CD8-positive, alpha-beta memory T cell (primary cell): ENCODE measurements at regions not wholly inside any gene's neighbourhood (a gene's known extent, or its start where the extent isn't known, plus 50 kb on each side); places are given as distances from the start of the nearest gene placed in this dataset.
A peak's percentile ranks its signal among the peaks of the same experiment; 100 is the strongest.
"Not testable (repeated sequence)": the region's sequence is repeated elsewhere in the genome, so short reads cannot be mapped to it uniquely, and the experiment has no call there.

ENCODE experiments used
- CTCF ChIA-PET: fragments of 350-600 bp; sonication (Branson Sonifier 250); formaldehyde crosslinking; loops from one replicate; lab custom pipeline; 2021; ENCODE audit warnings: antibody characterized with exemption; lab: Charles Lee
- POLR2A ChIA-PET: fragments of 350-600 bp; sonication (Branson Sonifier 250); formaldehyde crosslinking; loops from one replicate; lab custom pipeline; 2021; ENCODE audit warnings: antibody characterized with exemption; lab: Charles Lee
- DNase-seq, 5 donors: peaks; one replicate each; pipeline versions ENCODE4 v3.0.0 to v3.0.0-alpha.2; 2020 to 2022; ENCODE audit warnings: mixed read lengths in 1 of 5
- H3K27ac ChIP-seq: one replicate; pipeline ENCODE4 v1.7.0; 2013; ENCODE audit warnings: low read depth, mild to moderate bottlenecking, low read length, moderate library complexity
- H3K27me3 ChIP-seq: 2 replicates; pipeline ENCODE4 v1.7.0; 2013; ENCODE audit warnings: low read length, mild to moderate bottlenecking; ENCODE audit not compliant: insufficient read depth, poor library complexity, severe bottlenecking
- H3K36me3 ChIP-seq: 2 replicates; pipeline ENCODE4 v1.7.0; 2013; ENCODE audit warnings: mild to moderate bottlenecking, low read length, moderate library complexity; ENCODE audit not compliant: insufficient read depth
- H3K4me1 ChIP-seq: 2 replicates; pipeline ENCODE4 v1.7.0; 2013; ENCODE audit warnings: mild to moderate bottlenecking, low read length, moderate library complexity; ENCODE audit not compliant: insufficient read depth
- H3K4me3 ChIP-seq: 2 replicates; pipeline ENCODE4 v1.7.0; 2013; ENCODE audit warnings: mild to moderate bottlenecking, low read length
- H3K9me3 ChIP-seq: 2 replicates; pipeline ENCODE4 v1.7.0; 2013; ENCODE audit warnings: mild to moderate bottlenecking, low read length
- H3K27ac Mint-ChIP-seq, 8 donors: one replicate each; pipeline ENCODE4 v1.8.0; 2020 to 2021; ENCODE audit warnings: mixed read lengths in 8 of 8, mild to moderate bottlenecking in 6 of 8, inconsistent platforms in 3 of 8, moderate library complexity in 3 of 8
- H3K27me3 Mint-ChIP-seq, 2 donors: one replicate each; pipeline ENCODE4 v1.8.0; 2020 to 2021; ENCODE audit warnings: mixed read lengths in 2 of 2, mild to moderate bottlenecking in 1 of 2, moderate library complexity in 1 of 2
- H3K36me3 Mint-ChIP-seq, 3 donors: one replicate each; pipeline ENCODE4 v1.8.0; 2020 to 2021; ENCODE audit warnings: mixed read lengths in 3 of 3, inconsistent platforms in 1 of 3, mild to moderate bottlenecking in 1 of 3
- H3K4me1 Mint-ChIP-seq, 3 donors: one replicate each; pipeline ENCODE4 v1.8.0; 2020 to 2021; ENCODE audit warnings: mixed read lengths in 3 of 3, inconsistent platforms in 1 of 3, mild to moderate bottlenecking in 1 of 3
- H3K4me3 Mint-ChIP-seq, 7 donors: one replicate each; pipeline ENCODE4 v1.8.0; 2020 to 2021; ENCODE audit warnings: mixed read lengths in 7 of 7, mild to moderate bottlenecking in 6 of 7, moderate library complexity in 4 of 7, inconsistent platforms in 2 of 7
- H3K9me3 Mint-ChIP-seq, 5 donors: one replicate each; pipeline ENCODE4 v1.8.0; 2020 to 2022; ENCODE audit warnings: mixed read lengths in 5 of 5, mild to moderate bottlenecking in 3 of 5, moderate library complexity in 2 of 5, inconsistent platforms in 1 of 5

- H3K9me3 Mint-ChIP-seq = peaks cover 15 to 35% (median 20%) of the 10 kb centered on the region in 5 donors
- no peak overlapping the region for H3K4me3 Mint-ChIP-seq
- CTCF ChIA-PET = no interaction called here
- Histone ChIP-seq H3K4me1 (no peaks in the 10 kb centered on the region), H3K27me3 (no peaks in the 10 kb centered on the region), H3K4me3 (no peak overlapping the region), H3K9me3 (no peaks in the 10 kb centered on the region), H3K36me3 (no peaks in the 10 kb centered on the region), H3K27ac (no peak overlapping the region)
- no peaks in the 10 kb centered on the region for H3K4me1 Mint-ChIP-seq
- H3K36me3 Mint-ChIP-seq = no peaks in the 10 kb centered on the region
- DNase-seq = no peak
- POLR2A ChIA-PET = no interaction called here
- no peak overlapping the region for H3K27ac Mint-ChIP-seq
- no peaks in the 10 kb centered on the region for H3K27me3 Mint-ChIP-seq
Measured at GRCh38 chr10:52502237-52502636, 188.2 kb downstream of the DKK1 start.

GRCh38 chr10:52505341-52505740 is 191.3 kb downstream of the DKK1 start:
- DNase-seq, H3K27ac Mint-ChIP-seq, H3K27me3 ChIP-seq, H3K36me3 Mint-ChIP-seq, H3K4me1 ChIP-seq, H3K27me3 Mint-ChIP-seq, H3K36me3 ChIP-seq, H3K27ac ChIP-seq, CTCF ChIA-PET, H3K9me3 ChIP-seq, H3K4me1 Mint-ChIP-seq, H3K4me3 ChIP-seq, H3K4me3 Mint-ChIP-seq, POLR2A ChIA-PET: not testable (repeated sequence)
- peaks cover 6 to 33% (median 17%) of the 10 kb centered on the region in 5 donors for H3K9me3 Mint-ChIP-seq

- ChIA-PET CTCF (no interaction called here), POLR2A (no interaction called here)
- no peak overlapping the region for H3K4me3 Mint-ChIP-seq
- Histone ChIP-seq H3K4me1 (no peaks in the 10 kb centered on the region), H3K4me3 (no peak overlapping the region), H3K27ac (no peak overlapping the region), H3K27me3 (no peaks in the 10 kb centered on the region), H3K36me3 (no peaks in the 10 kb centered on the region), H3K9me3 (no peaks in the 10 kb centered on the region)
- no peak overlapping the region for H3K27ac Mint-ChIP-seq
- H3K9me3 Mint-ChIP-seq = peaks cover 7 to 25% (median 12%) of the 10 kb centered on the region in 5 donors
- no peaks in the 10 kb centered on the region for H3K36me3 Mint-ChIP-seq
- DNase-seq = no peak
- H3K4me1 Mint-ChIP-seq = no peaks in the 10 kb centered on the region
- no peaks in the 10 kb centered on the region for H3K27me3 Mint-ChIP-seq
Measured at GRCh38 chr10:52514481-52514880, 200.4 kb downstream of the DKK1 start.

- H3K4me3 Mint-ChIP-seq = no peak overlapping the region
- no peaks in the 10 kb centered on the region for H3K36me3 Mint-ChIP-seq
- no peaks in the 10 kb centered on the region for H3K36me3 ChIP-seq
- DNase-seq = no peak
- no peaks in the 10 kb centered on the region for H3K27me3 Mint-ChIP-seq
- no peaks in the 10 kb centered on the region for H3K4me1 Mint-ChIP-seq
- CTCF ChIA-PET = no interaction called here
- H3K27ac Mint-ChIP-seq = peak overlapping the region in 1 of 8 donors; percentile 46
- H3K4me1 ChIP-seq = no peaks in the 10 kb centered on the region
- POLR2A ChIA-PET = no interaction called here
- H3K9me3 Mint-ChIP-seq = peaks cover 3 to 29% (median 9%) of the 10 kb centered on the region in 5 donors
- H3K27ac ChIP-seq = no peak overlapping the region
- H3K4me3 ChIP-seq = no peak overlapping the region
- H3K27me3 ChIP-seq = no peaks in the 10 kb centered on the region
- H3K9me3 ChIP-seq = no peaks in the 10 kb centered on the region
Measured at GRCh38 chr10:52517012-52517411, 202.9 kb downstream of the DKK1 start.

- H3K4me1 Mint-ChIP-seq = no peaks in the 10 kb centered on the region
- H3K27me3 Mint-ChIP-seq = no peaks in the 10 kb centered on the region
- H3K27ac Mint-ChIP-seq = no peak overlapping the region
- H3K9me3 Mint-ChIP-seq = peaks cover 0 to 15% (median 8%) of the 10 kb centered on the region in 5 donors
- Histone ChIP-seq H3K27ac (no peak overlapping the region), H3K9me3 (no peaks in the 10 kb centered on the region), H3K4me3 (no peak overlapping the region), H3K36me3 (no peaks in the 10 kb centered on the region), H3K4me1 (no peaks in the 10 kb centered on the region), H3K27me3 (no peaks in the 10 kb centered on the region)
- no peak overlapping the region for H3K4me3 Mint-ChIP-seq
- POLR2A ChIA-PET = no interaction called here
- CTCF ChIA-PET = no interaction called here
- no peak for DNase-seq
- H3K36me3 Mint-ChIP-seq = no peaks in the 10 kb centered on the region
Measured at GRCh38 chr10:52523696-52524095, 209.6 kb downstream of the DKK1 start.

- DNase-seq = no peak
- H3K4me1 Mint-ChIP-seq = no peaks in the 10 kb centered on the region
- H3K4me3 Mint-ChIP-seq = no peak overlapping the region
- Histone ChIP-seq H3K4me1 (no peaks in the 10 kb centered on the region), H3K9me3 (no peaks in the 10 kb centered on the region), H3K27me3 (no peaks in the 10 kb centered on the region), H3K36me3 (no peaks in the 10 kb centered on the region), H3K4me3 (no peak overlapping the region), H3K27ac (no peak overlapping the region)
- ChIA-PET CTCF (no interaction called here), POLR2A (no interaction called here)
- H3K9me3 Mint-ChIP-seq = peaks cover 5 to 19% (median 8%) of the 10 kb centered on the region in 5 donors
- no peaks in the 10 kb centered on the region for H3K27me3 Mint-ChIP-seq
- no peaks in the 10 kb centered on the region for H3K36me3 Mint-ChIP-seq
- no peak overlapping the region for H3K27ac Mint-ChIP-seq
Measured at GRCh38 chr10:52525761-52526160, 211.7 kb downstream of the DKK1 start.

GRCh38 chr10:52526251-52526823 is 212.3 kb downstream of the DKK1 start:
- H3K36me3 Mint-ChIP-seq = no peaks in the 10 kb centered on the region
- H3K4me3 ChIP-seq = no peak overlapping the region
- ChIA-PET CTCF (no interaction called here), POLR2A (no interaction called here)
- H3K27ac ChIP-seq = no peak overlapping the region
- no peaks in the 10 kb centered on the region for H3K4me1 ChIP-seq
- no peak overlapping the region for H3K4me3 Mint-ChIP-seq
- H3K27ac Mint-ChIP-seq = peak overlapping the region in 1 of 8 donors; percentile 11
- DNase-seq = no peak
- H3K9me3 Mint-ChIP-seq = peaks cover 5 to 15% (median 6%) of the 10 kb centered on the region in 5 donors
- no peaks in the 10 kb centered on the region for H3K36me3 ChIP-seq
- H3K4me1 Mint-ChIP-seq = no peaks in the 10 kb centered on the region
- no peaks in the 10 kb centered on the region for H3K27me3 ChIP-seq
- no peaks in the 10 kb centered on the region for H3K9me3 ChIP-seq
- no peaks in the 10 kb centered on the region for H3K27me3 Mint-ChIP-seq

- H3K9me3 Mint-ChIP-seq = peaks cover 5 to 16% (median 12%) of the 10 kb centered on the region in 5 donors
- CTCF ChIA-PET = no interaction called here
Measured at GRCh38 chr10:52532650-52533290, 218.7 kb downstream of the DKK1 start.

More at GRCh38 chr10:52532650-52533290, 218.7 kb downstream of the DKK1 start:
- Histone ChIP-seq H3K36me3 (no peaks in the 10 kb centered on the region), H3K4me3 (no peak overlapping the region), H3K4me1 (no peaks in the 10 kb centered on the region), H3K27me3 (no peaks in the 10 kb centered on the region), H3K27ac (no peak overlapping the region), H3K9me3 (no peaks in the 10 kb centered on the region)
- H3K4me1 Mint-ChIP-seq = no peaks in the 10 kb centered on the region
- no peaks in the 10 kb centered on the region for H3K27me3 Mint-ChIP-seq
- H3K36me3 Mint-ChIP-seq = no peaks in the 10 kb centered on the region
- H3K27ac Mint-ChIP-seq = no peak overlapping the region
- no peak overlapping the region for H3K4me3 Mint-ChIP-seq
- no peak for DNase-seq
- POLR2A ChIA-PET = no interaction called here
